ENCODE measurements at regions not wholly inside any gene's neighbourhood (a gene's known extent, or its start where the extent isn't known, plus 50 kb on each side); places are given as distances from the start of the nearest gene placed in this dataset.
"Not testable (repeated sequence)": the region's sequence is repeated elsewhere in the genome, so short reads cannot be mapped to it uniquely, and the experiment has no call there.

DNA sequence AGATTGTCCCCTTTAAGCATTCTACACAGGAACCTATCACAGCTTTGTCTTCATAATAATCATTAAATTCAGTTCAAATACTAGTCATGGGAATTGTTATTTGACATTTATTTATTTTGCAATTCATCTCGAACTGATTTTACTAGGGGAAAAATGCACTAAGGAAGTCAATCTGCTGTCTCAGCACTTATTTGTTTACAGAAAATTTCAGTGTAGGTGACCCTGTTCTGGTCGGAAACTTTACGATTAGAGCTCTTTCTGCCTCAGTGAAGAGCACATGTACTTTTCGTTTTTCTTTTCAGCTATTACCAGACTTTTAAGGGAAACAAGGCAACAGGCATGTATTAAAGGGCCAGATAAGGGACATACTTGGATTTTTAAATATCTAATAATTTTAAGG, 1405.7 kb upstream of the ZEB2 start:
- no peak for DNase-seq

DNA sequence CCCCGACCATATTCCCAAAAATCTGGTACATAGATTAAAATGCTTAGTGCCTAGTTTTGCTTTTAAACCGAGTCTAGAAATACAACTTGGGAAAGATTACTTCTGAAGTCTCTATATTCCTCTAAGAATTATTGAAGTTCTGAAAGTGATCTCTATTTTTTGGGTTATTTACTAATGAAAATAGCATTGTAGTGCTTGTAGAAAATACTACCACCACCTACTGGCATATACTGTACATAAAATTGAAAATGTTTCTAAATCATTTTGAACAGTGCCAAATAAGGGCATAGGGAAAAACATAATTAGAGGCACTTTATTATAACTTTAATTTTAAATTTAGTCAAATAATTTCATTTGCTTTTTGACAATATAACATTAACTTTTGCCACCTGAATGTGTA, 1399.6 kb upstream of the ZEB2 start:
- DNase-seq: no peak

DNA sequence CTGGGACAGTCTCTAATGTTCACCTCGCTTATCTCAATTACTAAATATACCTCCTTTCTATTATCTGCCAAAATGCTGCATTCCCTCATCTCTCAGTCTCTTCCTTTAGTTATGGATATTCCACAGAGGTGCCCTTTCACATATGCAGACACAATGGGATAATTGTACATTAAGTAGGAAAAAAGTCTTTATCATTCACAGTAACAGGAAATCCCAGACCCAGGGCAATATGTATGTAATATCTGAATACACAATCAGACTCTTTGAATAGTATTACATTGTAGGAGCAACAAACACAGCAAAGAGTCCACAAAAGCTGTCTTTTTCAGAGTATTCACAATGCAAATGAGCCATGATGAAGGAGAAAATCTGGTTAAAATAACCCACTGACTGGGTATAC, 1399.0 kb upstream of the ZEB2 start:
- DNase-seq: no peak

DNA sequence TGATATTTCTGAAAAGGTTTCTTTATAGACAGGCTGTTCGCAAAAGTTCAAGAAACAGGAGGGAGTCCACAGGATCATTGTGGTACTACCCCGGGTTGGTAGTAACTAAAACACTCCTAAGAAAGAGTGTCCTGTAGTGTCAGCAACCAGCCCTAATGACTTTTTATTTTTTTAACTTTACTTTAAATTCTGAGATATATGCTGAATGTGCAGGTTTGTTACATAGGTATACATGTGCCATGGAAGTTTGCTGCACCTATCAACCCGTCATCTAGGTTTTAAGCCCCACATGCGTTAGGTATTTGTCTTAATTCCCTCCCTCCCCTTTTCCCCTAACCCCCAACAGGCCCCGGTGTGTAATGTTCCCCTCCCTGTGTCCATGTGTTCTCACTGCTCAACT, 1396.9 kb upstream of the ZEB2 start:
- DNase-seq: no peak

DNA sequence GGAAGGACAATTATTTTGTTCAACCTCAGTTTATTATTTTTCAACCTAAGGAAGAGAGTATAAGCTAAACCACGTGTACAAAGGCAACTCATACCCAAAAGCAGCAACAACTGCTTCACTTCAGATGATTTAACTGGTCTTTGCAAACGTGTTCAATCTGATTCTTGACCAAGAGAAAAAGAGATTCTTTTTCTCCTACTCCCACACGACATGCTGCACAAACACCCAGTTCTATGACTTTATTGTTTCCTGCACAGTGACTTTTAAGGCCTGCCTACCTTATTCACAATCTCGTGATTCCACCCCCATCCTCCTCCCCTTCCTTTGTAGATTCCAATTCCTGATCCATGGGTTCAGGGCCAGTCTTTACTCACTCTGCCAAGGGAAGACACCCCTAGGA, 1394.8 kb upstream of the ZEB2 start:
- DNase-seq: no peak

DNA sequence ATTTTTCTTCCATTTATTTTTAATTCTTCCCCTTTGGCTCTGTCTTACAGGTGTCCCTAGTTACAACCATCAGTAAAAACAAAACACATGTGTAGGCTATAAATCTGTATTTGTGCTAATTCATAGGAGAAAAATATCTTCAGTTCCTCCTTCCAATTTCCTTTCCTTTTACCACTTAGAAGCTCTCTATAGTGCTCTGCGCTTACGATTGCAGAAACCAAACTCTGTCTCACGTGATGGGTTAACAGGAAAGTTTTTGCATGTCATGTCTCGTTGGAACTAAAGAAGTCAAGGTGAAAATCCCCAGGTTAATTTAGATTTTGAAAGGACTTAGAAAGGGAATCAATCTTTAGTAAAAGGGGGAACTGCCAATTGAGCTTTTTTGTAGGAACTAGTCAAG, 1390.5 kb upstream of the ZEB2 start:
- no peak for DNase-seq

DNA sequence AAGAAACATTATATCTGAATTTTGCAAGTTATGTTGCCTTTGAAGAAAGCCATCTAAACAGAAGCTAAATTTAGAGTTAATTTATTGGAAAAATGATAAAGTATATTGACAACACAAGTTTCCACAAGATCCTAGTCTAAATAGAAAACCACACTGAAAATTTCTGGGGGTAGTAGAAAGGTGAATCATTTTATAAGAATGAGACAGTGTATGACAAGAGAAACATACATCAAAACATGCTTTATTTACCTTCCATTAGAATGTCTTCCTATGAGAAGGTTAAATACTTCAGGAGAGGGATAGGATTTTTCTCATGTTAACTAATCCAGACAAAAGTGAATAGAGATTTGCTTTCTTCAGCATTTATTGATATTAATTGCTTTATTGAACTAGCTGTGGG, 1389.8 kb upstream of the ZEB2 start:
- no peak for DNase-seq

DNA sequence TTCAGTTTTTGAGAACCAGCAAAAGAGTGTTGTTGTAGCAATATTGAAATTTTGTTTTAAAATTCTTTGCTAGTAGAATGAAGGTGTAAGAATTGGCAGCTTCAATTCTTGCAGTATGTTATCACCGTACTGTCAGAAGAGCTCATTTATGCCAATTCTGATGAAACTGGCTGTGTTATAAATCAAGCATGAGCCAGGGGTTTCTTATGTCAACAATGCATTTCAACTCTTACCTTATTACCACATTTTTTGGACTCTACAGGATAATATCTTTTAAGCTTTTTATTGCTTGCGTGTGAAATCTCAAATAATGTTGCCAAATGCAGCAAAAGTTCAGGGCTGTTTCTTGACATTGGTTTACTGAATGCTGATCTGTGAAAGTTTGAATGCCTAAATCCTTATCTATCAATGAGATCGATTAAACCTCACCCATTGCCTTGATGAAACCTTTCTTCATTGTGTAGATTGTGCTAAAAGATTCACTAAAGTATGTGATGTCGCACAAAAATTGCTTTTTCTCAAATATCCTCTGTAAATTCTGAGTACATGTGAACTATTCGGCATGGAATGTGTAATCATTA, 1389.3 kb upstream of the ZEB2 start:
- DNase-seq: no peak

DNA sequence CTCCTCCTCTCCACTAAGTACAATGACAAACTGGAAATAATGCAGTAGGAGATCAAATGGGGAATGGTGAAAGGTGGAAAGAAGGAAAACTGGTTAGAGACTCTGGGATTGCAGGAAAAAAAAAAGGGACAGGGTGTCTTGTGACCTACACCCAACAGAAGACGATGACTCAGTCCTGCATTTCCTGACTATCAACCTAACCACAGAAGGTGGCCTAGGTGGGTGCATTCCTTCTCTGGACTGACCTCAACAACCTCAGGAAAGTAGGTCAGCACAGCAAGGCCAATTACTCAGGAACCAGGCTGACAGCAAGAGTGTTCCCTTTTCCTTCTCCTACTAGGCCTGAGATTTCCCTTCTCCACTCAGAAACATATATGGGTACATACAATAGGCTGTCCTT, 1386.4 kb upstream of the ZEB2 start:
- no peak for DNase-seq

DNA sequence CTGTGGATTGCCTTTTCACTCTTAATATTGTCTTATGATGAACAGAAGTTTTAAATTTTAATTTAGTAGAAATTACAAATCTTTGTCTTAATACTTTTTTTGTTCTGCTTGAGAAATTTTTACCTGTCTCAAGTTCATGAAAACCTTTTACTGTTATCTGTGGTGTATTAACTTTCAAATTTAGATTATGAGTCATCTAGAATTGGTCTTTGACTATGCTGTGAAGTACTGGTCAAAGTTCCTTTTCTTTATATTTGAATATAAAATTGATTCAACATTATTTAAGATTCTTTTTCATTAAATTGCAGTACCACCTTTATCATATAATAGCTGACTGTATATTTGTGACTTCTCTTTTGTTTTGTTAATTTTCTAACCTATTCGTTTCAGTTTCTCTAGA, 1385.5 kb upstream of the ZEB2 start:
- DNase-seq: no peak

DNA sequence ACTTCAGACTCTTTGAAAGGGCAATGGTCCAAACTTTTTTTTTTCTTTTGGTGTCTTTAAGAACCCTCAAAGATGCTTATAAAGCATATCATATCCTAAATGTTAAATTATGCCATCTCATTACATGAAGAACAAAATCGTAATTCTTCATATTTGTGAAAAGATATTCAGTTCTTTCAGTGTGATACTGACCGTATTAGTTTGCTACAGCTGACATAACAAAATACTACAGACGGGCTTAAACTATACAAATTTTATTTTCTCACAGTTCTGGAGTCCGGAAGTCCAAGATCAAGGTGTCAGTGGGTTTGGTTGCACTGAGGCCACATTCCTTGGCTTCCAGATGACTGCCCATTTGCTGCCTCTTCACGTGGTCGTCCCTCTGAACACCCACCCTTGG, 1377.2 kb upstream of the ZEB2 start:
- DNase-seq: no peak

DNA sequence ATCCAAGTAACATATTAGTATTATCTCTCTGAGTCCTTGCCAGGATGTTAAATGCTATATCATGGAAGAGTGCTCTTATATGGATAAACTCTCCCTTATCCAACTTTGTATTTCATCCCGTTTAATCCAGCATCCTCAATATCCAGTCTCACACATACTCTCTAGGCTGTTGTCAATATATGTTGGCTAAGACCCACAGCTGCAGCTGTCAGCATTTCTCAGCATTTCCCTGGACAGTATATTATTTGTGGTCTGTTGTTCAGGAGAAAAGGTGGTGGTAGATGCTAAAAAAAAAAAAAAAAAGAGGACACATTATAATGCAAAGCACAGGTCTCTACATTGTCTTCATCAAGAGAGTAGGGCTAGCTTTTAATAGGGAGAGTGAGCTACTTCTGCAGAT, 1368.0 kb upstream of the ZEB2 start:
- no peak for DNase-seq

DNA sequence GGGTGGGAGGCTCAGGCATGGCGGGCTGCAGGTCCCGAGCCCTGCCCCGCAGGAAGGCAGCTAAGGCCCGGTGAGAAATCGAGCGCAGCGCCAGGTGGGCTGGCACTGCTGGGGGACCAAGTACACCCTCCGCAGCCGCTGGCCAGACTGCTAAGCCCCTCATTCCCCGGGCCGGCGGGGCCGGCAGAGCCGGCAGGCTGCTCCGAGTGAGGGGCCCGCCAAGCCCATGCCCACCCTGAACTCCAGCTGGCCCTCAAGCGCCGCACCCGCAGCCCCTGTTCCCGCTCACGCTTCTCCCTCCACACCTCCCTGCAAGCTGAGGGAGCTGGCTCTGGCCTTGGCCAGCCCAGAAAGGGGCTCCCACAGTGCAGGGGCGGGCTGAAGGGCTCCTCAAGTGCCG, 1361.1 kb upstream of the ZEB2 start:
- DNase-seq: not testable (repeated sequence)

DNA sequence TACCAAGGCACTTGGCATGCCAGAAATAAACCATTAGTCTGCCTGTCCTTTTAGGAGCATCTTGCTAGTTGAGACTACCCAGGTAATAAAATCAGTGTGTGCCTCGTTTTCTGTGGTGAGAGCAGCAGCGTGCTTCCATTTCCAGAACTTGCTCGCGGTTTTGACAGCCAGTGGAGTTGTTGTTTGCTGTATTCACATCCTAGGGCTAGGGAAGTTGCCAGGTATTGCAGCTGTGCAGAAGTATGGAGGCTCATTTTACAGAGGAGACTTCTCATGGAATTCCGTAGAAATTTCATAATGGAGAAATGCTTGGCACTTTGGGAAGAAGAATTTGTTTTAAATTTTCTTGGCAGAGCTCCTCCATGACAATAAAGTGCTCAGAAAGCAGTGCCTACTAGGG, 1355.1 kb upstream of the ZEB2 start:
- DNase-seq: no peak

DNA sequence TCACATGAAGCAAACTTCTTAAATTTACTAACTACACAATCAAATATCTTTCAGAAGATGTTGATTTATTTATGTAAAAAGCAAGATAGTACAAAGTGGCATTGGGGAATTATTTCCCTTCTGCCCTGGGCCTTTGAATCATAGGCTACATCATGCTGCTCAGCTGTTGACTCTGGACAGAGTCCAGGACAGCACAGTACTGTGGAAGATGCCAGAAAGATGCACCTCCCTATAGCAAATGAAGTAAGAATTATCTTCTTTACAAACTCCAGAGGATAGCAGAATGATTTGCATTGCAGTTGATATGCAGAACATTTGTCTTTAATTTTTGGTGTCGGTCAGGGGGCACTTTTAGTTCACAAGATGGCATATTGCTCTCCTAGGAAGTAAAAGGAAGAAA, 1354.5 kb upstream of the ZEB2 start:
- no peak for DNase-seq

DNA sequence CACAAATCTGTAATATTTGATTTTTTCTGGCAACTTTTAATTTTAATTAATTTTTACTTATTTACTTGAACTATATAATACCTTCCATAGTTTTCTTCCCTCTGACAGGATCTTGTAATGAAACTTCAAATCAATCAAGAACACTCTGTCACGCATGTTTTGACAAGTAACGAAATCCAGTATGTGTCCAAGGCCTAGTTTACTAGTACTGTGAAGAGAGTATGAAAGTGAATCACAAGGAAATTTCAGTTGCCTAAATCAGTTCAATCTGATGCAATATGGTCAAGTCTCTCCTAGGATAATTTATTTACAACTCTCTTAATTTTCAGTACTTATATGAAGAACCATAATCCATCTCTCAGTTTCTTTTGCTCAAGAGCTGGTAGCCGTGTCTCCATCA, 1344.6 kb upstream of the ZEB2 start:
- DNase-seq: no peak

DNA sequence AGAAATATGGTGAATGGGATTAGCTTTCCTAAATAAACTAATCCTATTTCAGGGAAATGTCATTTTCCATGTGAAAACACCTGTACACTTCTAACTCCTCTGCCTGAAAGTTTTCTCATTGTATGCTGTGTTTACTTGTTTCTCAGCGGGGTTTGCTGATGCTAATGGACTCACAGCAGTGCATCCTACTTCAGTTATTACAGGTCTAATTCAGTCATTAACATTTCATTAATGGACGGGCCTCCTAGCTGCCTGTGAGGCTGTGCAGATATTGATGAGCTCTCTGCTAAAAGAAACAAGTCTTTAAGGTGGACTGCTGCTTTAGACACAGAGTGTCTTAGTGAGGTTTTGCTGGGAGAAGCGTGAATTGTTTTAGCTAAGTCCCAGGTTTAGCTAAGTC, 1342.0 kb upstream of the ZEB2 start:
- no peak for DNase-seq

DNA sequence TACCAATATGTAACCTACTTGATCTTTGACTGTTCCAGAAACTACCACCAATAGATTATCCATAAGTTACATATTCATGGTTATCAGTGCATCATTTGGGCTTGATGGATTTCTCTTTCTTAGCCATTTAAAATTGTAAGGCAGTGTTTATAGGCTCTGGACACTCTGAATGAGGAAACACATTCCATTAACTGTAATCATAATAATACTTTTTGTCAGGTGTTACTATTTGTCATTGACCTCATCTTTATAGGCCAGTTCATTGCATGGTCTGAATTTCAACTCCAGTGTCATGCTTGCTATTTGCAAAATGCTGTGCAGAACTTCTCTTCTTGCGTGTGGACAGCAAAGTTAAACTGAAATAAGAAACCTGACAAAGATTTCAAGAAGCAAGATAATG, 1340.2 kb upstream of the ZEB2 start:
- no peak for DNase-seq

DNA sequence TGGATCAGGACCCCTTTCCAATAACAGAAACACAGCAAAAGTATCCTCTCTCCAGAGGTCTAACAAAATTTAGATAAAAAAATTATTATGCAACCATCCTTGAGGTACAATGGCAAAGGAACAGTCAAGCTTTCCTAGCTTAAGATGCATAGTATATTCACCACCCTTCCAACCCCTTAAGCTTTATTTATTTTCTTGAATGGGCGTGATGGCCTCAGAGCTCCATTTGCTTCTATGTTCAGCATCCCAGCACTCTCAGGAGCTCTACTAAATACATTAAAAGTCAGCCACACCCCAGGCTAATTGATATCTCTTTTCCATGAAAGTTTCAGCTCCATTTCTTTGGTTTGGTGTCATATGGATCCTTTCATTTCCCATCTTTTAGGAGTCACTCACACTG, 1335.2 kb upstream of the ZEB2 start:
- no peak for DNase-seq

DNA sequence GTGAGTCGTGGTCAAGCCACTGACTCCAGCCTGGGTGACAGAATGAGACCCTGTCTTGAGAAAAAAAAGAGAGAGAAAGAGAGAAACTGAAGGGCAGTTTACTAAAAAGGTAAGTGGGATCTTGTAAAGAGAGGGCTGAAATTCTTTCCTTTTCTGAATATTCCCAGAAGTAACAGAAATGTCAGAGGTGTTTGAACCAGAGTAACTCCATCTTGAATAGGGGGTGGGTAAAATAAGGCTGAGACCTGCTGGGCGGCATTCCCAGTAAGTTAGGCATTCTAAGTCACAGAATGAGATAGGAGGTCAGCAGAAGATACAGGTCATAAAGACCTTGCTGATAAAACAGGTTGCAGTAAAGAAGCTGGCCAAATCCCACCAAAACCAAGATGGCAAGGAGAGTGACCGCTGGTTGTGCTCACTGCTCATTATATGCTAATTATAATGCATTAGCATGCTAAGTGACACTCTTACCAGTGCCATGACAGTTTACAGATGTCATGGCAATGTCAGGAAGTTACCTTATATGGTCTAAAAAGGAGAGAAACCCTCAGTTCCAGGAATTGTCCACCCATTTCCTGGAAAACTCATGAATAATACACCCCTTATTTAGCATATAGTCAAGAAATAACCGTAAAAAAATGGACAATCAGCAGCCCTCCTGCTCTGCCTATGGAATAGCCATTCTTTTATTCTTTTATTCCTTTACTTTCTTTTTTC, 1334.3 kb upstream of the ZEB2 start:
- DNase-seq: no peak

DNA sequence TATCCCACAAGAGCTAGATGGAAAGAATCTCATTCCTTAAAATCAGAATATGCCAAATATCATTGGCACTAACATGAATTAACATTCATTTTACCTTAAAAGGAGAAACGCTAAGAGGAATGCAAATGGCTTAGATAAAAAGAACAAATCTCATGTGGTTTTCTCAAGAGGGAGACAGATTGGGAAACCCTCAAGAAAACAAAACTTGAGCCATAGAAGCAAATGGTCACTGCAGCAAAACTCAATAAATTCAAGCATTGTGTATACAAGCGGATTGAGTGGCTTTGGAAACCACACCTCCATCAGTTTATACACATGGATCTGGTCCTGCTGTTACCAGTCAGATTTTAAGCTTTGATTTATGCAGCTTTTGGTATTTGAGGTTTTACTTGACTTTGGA, 1331.8 kb upstream of the ZEB2 start:
- DNase-seq: no peak

DNA sequence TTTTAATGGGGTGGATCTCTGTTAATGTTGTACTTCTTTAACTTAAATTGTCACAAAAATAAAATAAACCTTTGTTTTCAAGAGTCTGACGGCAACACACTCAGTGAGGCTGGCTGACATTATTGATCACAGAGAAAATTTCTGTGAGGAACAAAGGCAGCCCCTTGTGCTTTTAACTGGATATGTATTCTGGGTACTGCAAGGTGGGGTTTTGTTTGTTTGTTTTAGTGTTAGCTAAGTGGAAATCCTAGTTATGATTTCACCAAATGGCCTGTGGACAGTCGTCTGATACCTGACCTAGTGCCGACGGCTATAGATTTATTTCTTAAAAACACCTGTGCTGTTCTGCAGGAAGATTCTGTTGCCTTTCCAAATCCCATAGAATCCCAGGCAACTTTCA, 1329.5 kb upstream of the ZEB2 start:
- DNase-seq: no peak

DNA sequence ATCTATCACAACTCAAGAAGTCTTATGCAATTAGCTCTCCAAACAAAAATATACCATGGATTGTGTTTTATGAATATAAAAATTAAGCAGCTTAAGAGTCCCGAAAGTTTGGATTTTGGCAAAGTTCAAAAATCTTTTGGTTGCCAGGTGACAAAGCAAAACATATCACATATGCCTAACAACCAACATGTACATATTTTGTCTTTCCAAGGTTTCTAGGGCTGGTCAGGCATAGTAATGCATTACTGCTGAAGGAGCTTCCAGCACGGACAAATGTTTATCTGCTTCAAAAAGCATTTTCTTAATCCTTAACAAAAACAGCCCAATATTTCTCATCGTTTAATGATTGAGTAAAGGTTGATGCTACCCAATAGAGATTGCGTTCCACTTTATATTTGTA, 1327.1 kb upstream of the ZEB2 start:
- DNase-seq: no peak

DNA sequence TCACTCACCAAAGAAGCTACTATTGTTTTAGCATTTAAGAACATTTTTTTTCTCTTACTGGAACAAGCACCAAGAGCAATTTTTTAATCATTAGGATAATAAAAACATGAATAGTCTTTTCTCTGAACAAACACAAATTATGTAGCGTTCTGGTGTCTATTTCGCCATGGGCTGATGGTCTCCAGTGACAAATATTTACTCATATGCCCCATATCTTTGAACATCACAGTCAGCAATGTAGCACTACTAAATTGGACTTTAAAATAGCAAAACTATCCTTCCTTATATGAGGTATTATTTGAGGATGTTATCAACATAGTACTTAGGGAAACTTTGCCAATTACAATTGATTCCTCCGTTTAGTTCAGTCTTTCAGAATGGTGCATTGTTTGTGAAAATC, 1326.0 kb upstream of the ZEB2 start:
- no peak for DNase-seq

DNA sequence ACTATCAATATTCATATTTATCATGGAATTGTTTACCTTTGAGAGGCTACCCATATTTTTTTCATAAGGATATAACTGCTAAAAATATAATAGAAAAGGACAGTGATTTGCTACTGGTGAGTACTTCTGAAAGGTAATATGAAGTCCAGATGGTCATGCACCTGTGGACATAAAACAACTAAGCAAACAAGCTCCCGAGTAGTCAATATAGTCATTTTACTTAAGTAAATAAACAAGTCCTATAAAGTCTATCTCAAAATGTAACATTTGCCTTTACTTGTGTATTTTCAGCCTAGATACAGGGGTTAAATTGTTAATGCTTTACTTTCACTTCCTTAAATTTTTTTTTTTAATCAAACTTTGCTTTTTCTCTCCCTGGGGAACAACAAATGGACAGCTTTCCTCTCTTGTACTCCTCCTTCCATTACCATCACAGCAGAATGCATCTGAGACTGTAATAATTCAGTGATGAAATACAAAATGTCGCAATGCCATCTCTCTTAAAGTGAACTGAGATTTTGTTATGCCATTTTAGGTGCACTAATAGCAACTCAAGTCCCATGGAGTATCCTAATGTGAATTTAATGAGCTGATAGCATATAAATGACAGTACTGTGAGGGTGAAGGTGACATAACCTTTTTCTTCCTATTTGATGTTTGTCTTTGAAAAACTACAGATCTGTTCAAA, 1325.4 kb upstream of the ZEB2 start:
- no peak for DNase-seq
